Uterus (tissue), 3 donors: ENCODE measurements at regions not wholly inside any gene's neighbourhood (a gene's known extent, or its start where the extent isn't known, plus 50 kb on each side); places are given as distances from the start of the nearest gene placed in this dataset.

Experiments
- DNase-seq, 2 donors: peaks; one replicate each; pipeline ENCODE4 v3.0.0-alpha.2; 2019 to 2020
- H3K27ac ChIP-seq, 2 donors: fragments of 200-600 bp; sonication (generic); 1 replicate in 1 of 2; 2 replicates in 1 of 2; pipeline ENCODE4 v1.5.1; 2016 to 2018
- H3K27me3 ChIP-seq, 2 donors: fragments of 200-600 bp; sonication (generic); one replicate each; pipeline ENCODE4 v1.5.1; 2018 to 2019; ENCODE audit warnings: control low read depth in 1 of 2
- H3K36me3 ChIP-seq, 2 donors: fragments of 200-600 bp; sonication (generic); one replicate each; pipeline ENCODE4 v1.5.1; 2019; ENCODE audit warnings: control low read depth in 1 of 2
- H3K4me1 ChIP-seq, 2 donors: fragments of 200-600 bp; sonication (generic); one replicate each; pipeline ENCODE4 v1.5.1; 2018 to 2019; ENCODE audit warnings: control low read depth in 1 of 2
- H3K4me3 ChIP-seq, 2 donors: fragments of 200-600 bp; sonication (generic); 1 replicate in 1 of 2; 2 replicates in 1 of 2; pipeline ENCODE4 v1.5.1; 2018 to 2019; ENCODE audit warnings: mild to moderate bottlenecking in 1 of 2
- H3K9me3 ChIP-seq, 2 donors: fragments of 200-600 bp; sonication (generic); one replicate each; pipeline ENCODE4 v1.5.1; 2019; ENCODE audit warnings: control low read depth in 1 of 2
- CTCF ChIP-seq, 4 experiments: fragments of 200-600 bp in 2 of 4; fragments of 450-650 bp in 2 of 4; sonication (generic) in 2 of 4; IDR thresholded peaks; one replicate each; pipeline ENCODE4 v1.5.1; 2016 to 2019; ENCODE audit warnings: antibody characterized with exemption in 4 of 4, mild to moderate bottlenecking in 2 of 4, moderate library complexity in 1 of 4
- POLR2A ChIP-seq, 2 donors: fragments of 450-650 bp; IDR thresholded peaks; one replicate each; pipeline ENCODE4 v1.6.1; 2016; ENCODE audit warnings: antibody characterized with exemption in 2 of 2, mild to moderate bottlenecking in 1 of 2, moderate library complexity in 1 of 2
- intact Hi-C: fragments of 100-400 bp; cut with DNase I; formaldehyde crosslinking; loops from one replicate; pipeline ENCODE4 v1.15.1; 2023; ENCODE audit warnings: low total_unique reads
- donor health status: DM: yes; HTN: yes; CAD: no.

GRCh38 chr3:30984855-30985749, 90.6 kb upstream of the GADL1 start:
- intact Hi-C loops, result no loop called here
- no peaks in the 10 kb centered on the region for H3K27me3 ChIP-seq
- TF ChIP-seq POLR2A (IDR thresholded peaks at IDR 0.05) (no peak), CTCF (IDR thresholded peaks at IDR 0.05) (no peak)
- no peaks in the 10 kb centered on the region for H3K9me3 ChIP-seq
- no peaks in the 10 kb centered on the region for H3K4me1 ChIP-seq
- DNase-seq, result no peak
- no peak overlapping the region for H3K4me3 ChIP-seq
- H3K27ac ChIP-seq, result no peak overlapping the region
- no peaks in the 10 kb centered on the region for H3K36me3 ChIP-seq

- no peaks in the 10 kb centered on the region for H3K27me3 ChIP-seq
Measured at GRCh38 chr3:30986551-30986950, 92.1 kb upstream of the GADL1 start.

GRCh38 chr3:30988769-30989168, 94.3 kb upstream of the GADL1 start:
- H3K9me3 ChIP-seq, result no peaks in the 10 kb centered on the region
- no peak for TF ChIP-seq CTCF (IDR thresholded peaks at IDR 0.05)
- TF ChIP-seq POLR2A (IDR thresholded peaks at IDR 0.05), result no peak
- H3K4me3 ChIP-seq, result no peak overlapping the region
- no peaks in the 10 kb centered on the region for H3K27me3 ChIP-seq
- H3K27ac ChIP-seq, result no peak overlapping the region
- H3K36me3 ChIP-seq, result no peaks in the 10 kb centered on the region
- no peak for DNase-seq
- intact Hi-C loops, result no loop called here
- H3K4me1 ChIP-seq, result no peaks in the 10 kb centered on the region

More at GRCh38 chr3:30986551-30986950, 92.1 kb upstream of the GADL1 start:
- DNase-seq, result no peak
- no peak overlapping the region for H3K4me3 ChIP-seq
- intact Hi-C loops, result no loop called here
- H3K27ac ChIP-seq, result no peak overlapping the region
- TF ChIP-seq CTCF (IDR thresholded peaks at IDR 0.05) (no peak), POLR2A (IDR thresholded peaks at IDR 0.05) (no peak)
- no peaks in the 10 kb centered on the region for H3K9me3 ChIP-seq
- H3K4me1 ChIP-seq, result no peaks in the 10 kb centered on the region
- H3K36me3 ChIP-seq, result no peaks in the 10 kb centered on the region

- Histone ChIP-seq H3K36me3 (no peaks in the 10 kb centered on the region), H3K4me1 (no peaks in the 10 kb centered on the region), H3K27ac (no peak overlapping the region), H3K27me3 (no peaks in the 10 kb centered on the region), H3K4me3 (no peak overlapping the region), H3K9me3 (no peaks in the 10 kb centered on the region)
- intact Hi-C loops, result no loop called here
- no peak for DNase-seq
- no peak for TF ChIP-seq POLR2A (IDR thresholded peaks at IDR 0.05)
- TF ChIP-seq CTCF (IDR thresholded peaks at IDR 0.05), result no peak
Measured at GRCh38 chr3:30989276-30990030, 95.0 kb upstream of the GADL1 start.

GRCh38 chr3:30996467-30996866, 102.0 kb upstream of the GADL1 start:
- Histone ChIP-seq H3K9me3 (no peaks in the 10 kb centered on the region), H3K36me3 (no peaks in the 10 kb centered on the region), H3K4me3 (no peak overlapping the region), H3K27ac (no peak overlapping the region), H3K27me3 (no peaks in the 10 kb centered on the region), H3K4me1 (no peaks in the 10 kb centered on the region)
- intact Hi-C loops, result no loop called here
- no peak for DNase-seq
- TF ChIP-seq CTCF (IDR thresholded peaks at IDR 0.05) (no peak), POLR2A (IDR thresholded peaks at IDR 0.05) (no peak)
